AG04450 (cell line): ENCODE measurements at regions not wholly inside any gene's neighbourhood (a gene's known extent, or its start where the extent isn't known, plus 50 kb on each side); places are given as distances from the start of the nearest gene placed in this dataset.
A peak's percentile ranks its signal among the peaks of the same experiment; 100 is the strongest.

Experiments used
- CTCF ChIA-PET: fragments of 300-600, 350-600 bp; formaldehyde crosslinking; extraction: SDS; loops from one replicate; lab custom pipeline; 2022; ENCODE audit warnings: antibody characterized with exemption, inconsistent platforms; lab: Charles Lee
- POLR2A ChIA-PET: fragments of 350-600 bp; formaldehyde crosslinking; extraction: SDS; loops from one replicate; lab custom pipeline; 2021; ENCODE audit warnings: antibody characterized with exemption, inconsistent platforms; lab: Yijun Ruan, JAX
- DNase-seq: peaks from one replicate; pipeline ENCODE4 v3.0.0-alpha.2; 2011; ENCODE audit warnings: low read depth, low spot score
- H3K27ac ChIP-seq: one replicate; pipeline ENCODE4 v1.5.1; 2012; ENCODE audit warnings: low read depth, low read length, control low read depth
- H3K27me3 ChIP-seq: one replicate; pipeline ENCODE4 v1.6.0; 2012; ENCODE audit warnings: low read length; ENCODE audit not compliant: control insufficient read depth, insufficient read depth
- H3K4me3 ChIP-seq: 2 replicates; pipeline ENCODE4 v1.5.1; 2011; ENCODE audit warnings: mild to moderate bottlenecking, low read depth, low read length, control low read depth
- H3K9me3 ChIP-seq: 2 replicates; pipeline ENCODE4 v1.5.1; 2012; ENCODE audit warnings: low read length; ENCODE audit not compliant: control insufficient read depth, insufficient read depth
- CTCF ChIP-seq: IDR thresholded peaks from 2 replicates; pipeline ENCODE4 v1.5.1; 2011; ENCODE audit warnings: low read depth, low read length, control low read depth, inconsistent platforms

GRCh38 chr5:167020418-167020817, 1271.0 kb upstream of the WWC1 start:
- Histone ChIP-seq H3K27ac (no peak overlapping the region), H3K27me3 (no peaks in the 10 kb centered on the region), H3K9me3 (peaks cover 5% of the 10 kb centered on the region), H3K4me3 (no peak overlapping the region)
- DNase-seq, result no peak
- TF ChIP-seq CTCF, result no peak
- ChIA-PET CTCF (no interaction called here), POLR2A (no interaction called here)

- H3K27me3 ChIP-seq, result no peaks in the 10 kb centered on the region
- CTCF ChIA-PET, result no interaction called here
- TF ChIP-seq CTCF, result no peak
- H3K27ac ChIP-seq, result no peak overlapping the region
- peaks cover 7% of the 10 kb centered on the region for H3K9me3 ChIP-seq
- DNase-seq, result no peak
- no peak overlapping the region for H3K4me3 ChIP-seq
- POLR2A ChIA-PET, result no interaction called here
Observed at GRCh38 chr5:167029488-167029887, 1262.0 kb upstream of the WWC1 start.

GRCh38 chr5:167030500-167031120, 1260.8 kb upstream of the WWC1 start:
- no peak for DNase-seq
- H3K27me3 ChIP-seq, result no peaks in the 10 kb centered on the region
- ChIA-PET POLR2A (no interaction called here), CTCF (no interaction called here)
- no peak overlapping the region for H3K27ac ChIP-seq
- no peak overlapping the region for H3K4me3 ChIP-seq
- peak; percentile 17; the same call in 1 of the 2 replicates for TF ChIP-seq CTCF
- peaks cover 7% of the 10 kb centered on the region for H3K9me3 ChIP-seq

- DNase-seq, result no peak
- Histone ChIP-seq H3K9me3 (peaks cover 4% of the 10 kb centered on the region), H3K27ac (no peak overlapping the region), H3K4me3 (no peak overlapping the region), H3K27me3 (no peaks in the 10 kb centered on the region)
- POLR2A ChIA-PET, result no interaction called here
- no peak for TF ChIP-seq CTCF
- CTCF ChIA-PET, result no interaction called here
Observed at GRCh38 chr5:167036585-167036984, 1254.9 kb upstream of the WWC1 start.

GRCh38 chr5:167049043-167049663, 1242.3 kb upstream of the WWC1 start:
- DNase-seq, result no peak
- ChIA-PET CTCF (no interaction called here), POLR2A (no interaction called here)

More at GRCh38 chr5:167049043-167049663, 1242.3 kb upstream of the WWC1 start:
- Histone ChIP-seq H3K27ac (no peak overlapping the region), H3K27me3 (no peaks in the 10 kb centered on the region), H3K9me3 (no peaks in the 10 kb centered on the region), H3K4me3 (no peak overlapping the region)
- peak; percentile 26; the same call in 1 of the 2 replicates for TF ChIP-seq CTCF
